ENCODE measurements at regions not wholly inside any gene's neighbourhood (a gene's known extent, or its start where the extent isn't known, plus 50 kb on each side); places are given as distances from the start of the nearest gene placed in this dataset.

- H3K36me3 ChIP-seq, result no peaks in the 10 kb centered on the region
- no peak for TF ChIP-seq CTCF (IDR thresholded peaks at IDR 0.05)
Observed at GRCh38 chr11:25200925-25201324, 704.1 kb downstream of the LUZP2 start.

GRCh38 chr11:25206762-25207161 lies 709.9 kb downstream of the LUZP2 start:
- Histone ChIP-seq H3K4me1 (no peaks in the 10 kb centered on the region), H3K4me3 (no peak overlapping the region), H3K27ac (no peak overlapping the region), H3K27me3 (no peaks in the 10 kb centered on the region), H3K9me3 (peaks cover 0 to 3% of the 10 kb centered on the region in 2 donors), H3K36me3 (no peaks in the 10 kb centered on the region)
- no peak for TF ChIP-seq CTCF (IDR thresholded peaks at IDR 0.05)
- intact Hi-C loops (cut with DNase I), result no loop called here
- no peak for DNase-seq (ENCODE audit: low spot score in 2 of 2)

More at GRCh38 chr11:25200925-25201324, 704.1 kb downstream of the LUZP2 start:
- Histone ChIP-seq H3K4me1 (no peaks in the 10 kb centered on the region), H3K9me3 (no peaks in the 10 kb centered on the region), H3K27me3 (no peaks in the 10 kb centered on the region), H3K27ac (no peak overlapping the region), H3K4me3 (no peak overlapping the region)
- intact Hi-C loops (cut with DNase I), result no loop called here
- DNase-seq (ENCODE audit: low spot score in 2 of 2), result no peak

- no peak for TF ChIP-seq CTCF (IDR thresholded peaks at IDR 0.05)
- intact Hi-C loops (cut with DNase I), result no loop called here
- Histone ChIP-seq H3K27me3 (no peaks in the 10 kb centered on the region), H3K27ac (no peak overlapping the region), H3K4me1 (no peaks in the 10 kb centered on the region), H3K9me3 (peaks cover 0 to 3% of the 10 kb centered on the region in 2 donors), H3K4me3 (no peak overlapping the region), H3K36me3 (no peaks in the 10 kb centered on the region)
- DNase-seq (ENCODE audit: low spot score in 2 of 2), result no peak
Observed at GRCh38 chr11:25211635-25212254, 714.9 kb downstream of the LUZP2 start.

- no peaks in the 10 kb centered on the region for H3K9me3 ChIP-seq
- no peak for DNase-seq (ENCODE audit: low spot score in 2 of 2)
- H3K27ac ChIP-seq, result no peak overlapping the region
- intact Hi-C loops (cut with DNase I), result no loop called here
- no peaks in the 10 kb centered on the region for H3K36me3 ChIP-seq
- TF ChIP-seq CTCF (IDR thresholded peaks at IDR 0.05), result no peak
- H3K27me3 ChIP-seq, result no peaks in the 10 kb centered on the region
- no peaks in the 10 kb centered on the region for H3K4me1 ChIP-seq
- no peak overlapping the region for H3K4me3 ChIP-seq
Observed at GRCh38 chr11:25214535-25215176, 717.8 kb downstream of the LUZP2 start.

GRCh38 chr11:25218036-25218435 lies 721.2 kb downstream of the LUZP2 start:
- no peaks in the 10 kb centered on the region for H3K36me3 ChIP-seq
- DNase-seq (ENCODE audit: low spot score in 2 of 2), result no peak
- no peak overlapping the region for H3K27ac ChIP-seq
- no peak overlapping the region for H3K4me3 ChIP-seq
- intact Hi-C loops (cut with DNase I), result no loop called here
- no peaks in the 10 kb centered on the region for H3K27me3 ChIP-seq
- TF ChIP-seq CTCF (IDR thresholded peaks at IDR 0.05), result no peak
- H3K9me3 ChIP-seq, result no peaks in the 10 kb centered on the region
- H3K4me1 ChIP-seq, result no peaks in the 10 kb centered on the region
